ENCODE measurements at regions not wholly inside any gene's neighbourhood (a gene's known extent, or its start where the extent isn't known, plus 50 kb on each side); places are given as distances from the start of the nearest gene placed in this dataset.
"Not testable (repeated sequence)": the region's sequence is repeated elsewhere in the genome, so short reads cannot be mapped to it uniquely, and the experiment has no call there.

DNA sequence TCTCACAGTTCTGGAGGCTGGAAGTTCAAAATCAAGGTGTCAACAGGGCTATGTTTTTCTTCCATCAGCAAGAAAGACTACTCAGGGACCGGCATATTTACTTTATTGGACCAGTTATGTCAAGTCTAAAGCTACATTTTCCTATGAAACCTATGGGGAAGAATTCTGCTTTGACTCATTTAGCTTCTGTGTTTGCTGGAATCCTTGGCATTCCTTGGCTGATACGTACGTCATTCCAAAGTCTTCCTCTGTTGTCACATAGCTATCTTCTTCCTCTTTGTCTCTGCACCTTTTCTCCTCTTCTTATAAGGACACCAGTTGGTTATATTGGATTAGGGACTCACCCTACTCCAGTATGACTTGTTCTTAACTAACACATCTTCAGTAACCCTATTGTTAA is 137.4 kb upstream of the FBXO11 start:
- no peak for DNase-seq (ENCODE audit: low read depth)

DNA sequence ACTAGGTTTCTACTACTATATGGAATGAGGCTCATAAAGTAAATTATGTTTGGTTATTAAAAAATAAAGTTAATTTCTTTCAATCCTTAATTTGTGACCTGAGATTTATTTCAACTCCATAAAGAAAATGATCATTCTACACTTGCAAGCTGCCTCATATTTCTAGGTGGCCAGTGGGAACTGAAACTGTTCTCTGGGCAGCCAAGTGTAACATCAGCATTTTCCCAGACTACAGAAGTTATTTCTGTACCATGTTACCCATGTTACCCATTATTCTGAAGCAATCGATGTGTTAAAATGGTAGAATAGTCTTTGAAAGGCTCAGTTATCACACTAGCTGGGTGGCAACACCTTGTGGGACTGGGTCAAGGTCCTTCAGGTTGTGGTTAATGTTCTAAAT is 139.3 kb upstream of the FBXO11 start:
- no peak for DNase-seq (ENCODE audit: low read depth)

DNA sequence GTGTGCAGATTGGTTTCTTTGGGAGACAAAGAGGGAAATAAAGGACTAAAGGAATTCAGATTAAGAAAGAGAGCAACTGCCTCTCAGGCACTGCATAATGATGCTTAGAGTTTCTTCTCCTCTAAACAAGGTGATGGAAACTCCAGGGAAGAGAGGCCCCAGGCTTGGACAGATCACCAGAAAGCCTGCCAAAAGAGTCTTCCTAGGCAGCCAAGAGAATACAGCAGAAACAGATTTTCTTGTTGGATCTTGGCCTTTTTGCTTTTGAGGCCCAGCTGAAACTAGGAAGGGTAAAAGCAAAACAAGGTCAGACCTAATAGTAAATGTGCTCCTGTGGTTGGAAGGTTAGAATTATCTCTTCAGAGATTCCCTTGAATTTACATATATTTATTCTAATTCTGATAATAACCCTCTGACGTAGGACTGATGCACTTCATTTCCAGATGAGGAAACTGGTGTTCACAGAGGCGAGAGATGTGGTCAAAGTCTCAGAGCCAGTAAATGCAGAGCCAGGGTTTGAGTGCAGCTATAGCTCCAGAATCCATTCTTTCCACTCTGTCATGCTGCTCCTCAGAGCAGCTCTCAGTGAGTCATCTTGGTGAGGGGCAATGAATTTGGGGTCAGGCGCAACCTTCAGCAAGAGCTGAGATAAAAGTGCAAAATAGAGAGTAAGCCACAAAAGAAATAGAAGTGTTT is 142.3 kb upstream of the FBXO11 start:
- no peak for DNase-seq (ENCODE audit: low read depth)

DNA sequence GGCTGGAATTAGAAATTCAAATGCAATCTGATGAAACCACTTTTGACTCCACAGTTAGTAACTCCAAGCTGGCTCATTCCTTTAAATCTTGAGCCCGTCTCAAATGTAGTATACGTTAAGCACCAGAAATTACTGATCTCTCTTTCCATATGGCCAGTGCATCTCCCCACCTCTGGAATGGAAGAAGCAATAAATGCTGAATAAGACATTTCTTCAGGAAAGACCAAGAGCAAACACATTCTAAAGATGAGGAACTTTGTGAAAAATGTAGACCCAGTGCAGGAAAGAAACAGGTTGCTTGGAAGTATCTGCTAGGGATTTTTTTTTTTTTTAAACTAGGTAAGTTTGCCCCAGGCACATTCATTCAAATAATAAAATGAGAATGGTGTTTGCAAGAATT is 143.1 kb upstream of the FBXO11 start:
- DNase-seq (ENCODE audit: low read depth): no peak

DNA sequence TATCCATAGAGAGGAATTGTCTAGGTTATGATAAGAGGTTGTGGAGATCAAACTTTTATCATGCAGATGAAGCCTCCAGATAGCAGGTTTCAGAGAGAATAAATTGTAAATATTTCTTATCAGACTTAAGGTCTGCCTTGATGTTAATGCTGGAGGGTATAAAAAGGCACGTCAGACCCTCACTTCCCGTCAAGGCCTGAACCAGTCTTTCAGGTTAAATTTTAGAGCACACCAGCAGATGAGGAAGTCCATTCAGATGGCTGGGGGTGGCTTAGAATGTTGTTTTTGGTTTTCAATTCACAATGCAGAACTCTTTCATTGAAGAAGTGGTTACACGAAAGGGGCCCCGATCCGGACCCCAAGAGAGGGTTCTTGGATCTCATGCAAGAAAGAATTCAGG is 144.4 kb upstream of the FBXO11 start:
- DNase-seq (ENCODE audit: low read depth): no peak

DNA sequence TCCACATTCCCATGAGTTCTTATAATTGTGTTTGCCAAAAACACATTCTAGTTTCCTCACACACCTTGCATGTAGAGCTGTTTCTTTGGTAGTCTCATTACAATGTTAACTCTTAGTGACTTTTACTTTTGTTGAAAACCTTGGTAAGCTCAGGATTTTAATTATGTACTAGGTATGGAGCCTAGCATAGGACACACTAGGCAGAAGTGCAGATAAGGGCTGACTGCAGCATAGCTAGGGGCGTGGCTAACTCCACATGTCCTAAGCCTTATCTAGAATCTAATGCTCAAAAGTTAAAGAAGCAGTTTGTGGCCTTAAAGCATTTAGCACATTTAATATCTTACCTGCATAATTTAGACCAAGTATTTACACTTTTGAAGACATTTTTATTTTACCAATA is 153.7 kb upstream of the FBXO11 start:
- DNase-seq (ENCODE audit: low read depth): no peak

DNA sequence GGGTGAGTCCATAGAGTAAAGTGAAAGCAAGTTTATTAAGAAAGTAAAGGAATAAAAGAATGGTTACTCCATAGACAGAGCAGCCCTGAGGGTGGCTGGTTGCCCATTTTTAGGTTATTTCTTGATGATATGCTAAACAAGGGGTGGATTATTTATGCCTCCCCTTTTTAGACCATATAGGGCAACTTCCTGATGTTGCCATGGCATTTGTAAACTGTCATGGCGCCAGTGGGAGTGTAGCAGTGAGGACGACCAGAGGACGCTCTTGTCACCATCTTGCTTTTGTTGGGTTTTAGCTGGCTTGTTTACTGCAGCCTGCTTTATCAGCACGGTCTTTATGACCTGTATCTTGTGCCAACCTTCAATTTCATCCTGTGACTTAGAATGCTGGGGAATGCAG is 155.4 kb upstream of the FBXO11 start:
- DNase-seq (ENCODE audit: low read depth): not testable (repeated sequence)

DNA sequence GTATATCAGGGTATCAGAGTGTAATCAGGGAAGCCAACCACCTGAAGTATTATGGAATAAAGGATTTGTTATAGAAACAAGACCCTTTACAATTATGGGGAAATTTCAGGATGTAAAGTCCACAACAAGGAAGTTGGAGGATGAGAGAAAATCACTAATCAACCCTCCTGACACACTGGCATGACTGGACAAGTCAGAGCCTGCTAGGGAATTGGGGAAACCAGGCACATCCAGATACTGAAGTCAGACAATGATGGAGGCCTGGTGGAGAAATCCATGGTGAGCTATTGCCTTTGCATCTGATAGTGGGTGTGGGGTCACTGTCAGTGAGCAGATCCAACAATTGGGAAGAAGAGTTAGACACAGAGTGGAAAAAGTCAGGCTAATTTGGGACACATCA is 158.8 kb upstream of the FBXO11 start:
- DNase-seq (ENCODE audit: low read depth): no peak

DNA sequence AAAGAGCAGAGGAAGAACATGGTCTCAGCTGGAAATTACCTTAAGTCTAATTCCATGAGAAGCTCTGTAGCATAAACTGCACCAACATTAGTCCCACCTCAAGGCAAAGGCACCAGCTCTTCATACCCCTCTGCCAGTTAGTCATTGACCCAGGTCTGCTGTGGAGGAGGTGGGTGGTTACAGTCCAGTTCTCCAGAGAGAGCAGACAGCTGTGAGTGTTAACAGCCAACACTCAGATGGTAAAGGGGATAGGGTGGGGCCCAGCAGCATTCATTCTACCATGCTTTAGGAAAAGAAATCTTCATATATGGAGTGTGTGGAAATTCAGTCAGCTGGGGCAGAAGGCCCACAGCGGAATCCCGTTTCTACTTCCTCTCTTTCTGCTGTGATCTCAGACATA is 159.7 kb upstream of the FBXO11 start:
- no peak for DNase-seq (ENCODE audit: low read depth)

DNA sequence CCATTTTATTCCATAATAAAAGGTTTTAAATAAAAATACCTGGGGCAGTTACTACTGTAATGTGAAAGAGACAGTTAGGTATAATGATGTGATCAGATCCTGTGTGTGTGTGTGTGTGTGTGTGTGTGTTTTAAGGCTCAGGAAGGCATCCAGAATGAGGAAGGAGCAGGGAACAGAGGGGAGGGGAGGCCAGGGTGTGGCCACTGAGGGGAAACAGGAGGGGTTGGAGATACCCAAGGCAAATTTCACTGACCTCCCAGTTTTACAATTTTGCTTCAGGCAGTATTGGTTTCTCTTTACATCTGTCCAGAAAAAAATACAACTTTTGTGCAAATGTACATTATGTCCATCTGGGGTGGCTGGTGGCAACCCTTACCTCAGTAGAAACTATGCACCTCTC is 163.5 kb upstream of the FBXO11 start:
- DNase-seq (ENCODE audit: low read depth): no peak

DNA sequence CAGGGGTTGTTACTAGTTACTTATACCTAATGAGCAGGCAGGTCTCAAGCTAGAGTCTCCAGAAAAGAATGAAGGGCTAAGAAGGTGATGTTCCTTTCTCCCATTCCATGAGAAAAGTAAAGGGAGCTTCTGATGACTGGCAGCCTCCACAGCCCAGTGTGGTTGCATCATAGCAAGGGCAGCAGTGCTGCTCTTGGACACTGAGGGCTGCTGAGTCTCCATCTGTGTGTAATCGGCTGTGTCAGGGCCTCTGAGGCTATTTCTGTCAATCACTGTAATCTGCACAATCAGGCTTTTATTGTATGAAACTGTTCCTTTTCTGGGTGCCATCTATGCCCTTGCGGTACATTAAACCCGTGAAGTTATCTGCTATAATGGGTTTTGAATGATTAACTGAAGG is 164.1 kb upstream of the FBXO11 start:
- DNase-seq (ENCODE audit: low read depth): no peak

DNA sequence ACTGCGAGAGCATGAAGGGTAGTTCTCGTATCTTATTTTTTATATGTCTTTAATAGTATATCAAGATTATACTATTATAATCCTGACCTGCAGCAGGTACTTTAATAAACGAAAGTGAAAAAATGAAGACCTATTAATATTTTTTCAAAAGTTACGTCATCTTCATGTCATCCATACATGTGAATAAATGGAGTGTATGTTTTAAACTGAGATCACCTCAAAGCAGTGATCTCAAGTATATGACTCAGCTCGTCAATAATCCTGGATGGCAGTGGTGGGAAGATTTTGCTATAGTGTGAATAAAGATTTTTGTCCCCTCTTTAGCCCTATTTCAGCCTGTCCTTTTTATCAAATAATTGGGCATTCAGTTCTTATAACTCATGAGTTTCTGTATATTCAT is 166.3 kb upstream of the FBXO11 start:
- DNase-seq (ENCODE audit: low read depth): no peak

DNA sequence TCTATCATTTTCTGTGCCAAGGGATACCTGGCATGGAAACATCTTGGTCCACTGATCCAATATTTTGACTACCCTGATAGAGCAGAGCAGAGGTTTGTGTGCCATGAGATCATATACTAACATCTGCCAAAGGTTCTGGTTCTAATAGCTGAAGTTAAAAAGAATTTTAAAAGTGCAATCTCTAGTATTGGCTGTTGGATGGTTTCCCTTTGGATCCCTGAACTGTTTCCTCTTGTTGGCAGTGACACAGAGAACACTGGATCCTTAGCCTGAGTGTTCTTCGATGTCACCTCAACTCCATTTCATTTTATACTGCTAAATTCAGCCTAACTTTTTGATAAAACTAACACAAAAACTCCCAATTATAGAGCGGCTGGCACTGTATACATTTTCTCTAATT is 169.3 kb upstream of the FBXO11 start:
- no peak for DNase-seq (ENCODE audit: low read depth)

DNA sequence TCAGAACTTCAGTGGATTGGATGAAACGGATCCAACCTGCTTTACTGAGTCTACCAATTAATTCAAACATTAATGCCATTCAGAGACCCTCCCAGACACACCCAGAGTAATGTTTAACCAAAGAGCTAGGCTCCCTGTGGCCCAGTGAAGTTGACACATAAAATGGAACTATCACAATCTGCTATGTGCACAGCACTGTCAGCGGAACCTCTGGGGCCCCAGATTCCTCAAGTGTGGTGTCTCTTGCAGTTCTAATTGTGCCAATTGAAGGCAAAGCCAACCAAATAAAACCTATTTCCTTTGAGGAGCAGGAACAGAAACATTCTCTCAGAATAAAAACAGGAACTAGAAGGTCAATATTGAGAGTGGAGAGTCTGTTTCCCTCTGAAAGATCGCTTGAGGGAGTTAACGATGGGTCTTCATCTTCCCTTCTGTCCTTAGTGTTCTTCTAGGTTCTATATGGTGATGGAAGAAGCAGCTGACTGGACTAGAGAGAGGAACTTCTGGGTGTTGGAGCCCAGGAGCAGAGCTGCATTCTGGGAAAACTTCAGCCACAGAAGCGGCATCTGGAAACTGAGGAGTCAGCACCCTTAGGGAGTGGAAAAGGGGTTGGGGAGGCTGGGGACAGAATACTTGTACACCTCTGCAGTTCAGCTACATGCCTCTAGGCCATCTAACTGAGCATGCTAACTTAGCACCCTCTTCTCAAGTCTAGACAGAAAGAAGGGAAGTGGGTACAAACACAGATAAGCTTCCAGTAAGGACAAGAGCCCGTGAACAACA is 174.4 kb upstream of the FBXO11 start:
- no peak for DNase-seq (ENCODE audit: low read depth)

DNA sequence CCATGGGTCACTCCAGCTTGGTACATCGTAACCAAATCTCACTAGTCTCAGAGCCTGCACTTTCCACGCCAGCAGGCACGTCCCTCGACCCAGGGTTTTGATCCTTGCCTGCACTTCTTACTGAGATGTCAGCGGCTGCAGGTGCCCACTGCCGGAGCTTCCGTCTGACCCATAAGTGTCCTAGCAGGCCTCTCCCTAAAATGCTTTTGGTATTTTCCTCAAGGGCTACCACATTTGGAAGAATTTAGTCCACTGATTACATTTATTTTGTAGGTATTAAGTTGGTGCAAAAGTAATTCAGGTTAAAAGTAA is 175.0 kb upstream of the FBXO11 start:
- no peak for DNase-seq (ENCODE audit: low read depth)

DNA sequence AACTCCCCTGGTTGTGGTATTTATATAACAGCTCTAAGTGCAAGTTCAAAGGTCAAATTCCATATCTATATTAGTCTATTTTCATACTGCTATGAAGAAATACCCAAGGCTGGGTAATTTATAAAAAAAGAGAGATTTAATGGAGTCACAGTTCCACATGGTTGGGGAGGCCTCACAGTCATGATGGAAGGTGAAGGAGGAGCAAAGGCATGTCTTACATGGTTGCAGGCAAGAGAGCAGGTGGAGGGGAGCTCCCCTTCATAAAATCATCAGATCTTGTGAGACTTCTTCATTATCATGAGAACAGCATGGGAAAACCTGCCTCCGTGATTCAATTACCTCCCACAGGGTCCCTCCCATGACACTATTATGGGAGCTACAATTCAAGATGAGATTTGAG is 179.6 kb upstream of the FBXO11 start:
- no peak for DNase-seq (ENCODE audit: low read depth)

DNA sequence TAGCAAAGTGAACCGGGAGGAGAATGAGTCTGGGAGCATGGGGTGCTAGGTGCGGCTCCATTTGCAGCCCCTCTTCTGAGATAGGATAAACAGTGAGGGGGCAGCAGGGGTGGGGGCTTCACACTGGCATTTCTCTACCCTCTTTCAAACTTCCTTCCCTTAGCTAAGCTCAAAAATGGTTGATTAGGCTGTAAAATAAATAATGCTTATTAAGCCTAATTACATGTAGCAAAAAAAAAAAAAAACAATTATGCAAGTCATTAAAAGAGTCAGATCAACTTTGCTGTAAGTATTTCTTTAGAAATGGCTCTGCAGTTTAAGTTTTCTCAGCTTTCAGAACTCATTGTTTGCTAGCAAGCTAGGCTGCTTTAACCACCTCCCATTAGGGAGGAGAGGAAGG is 182.7 kb upstream of the FBXO11 start:
- no peak for DNase-seq (ENCODE audit: low read depth)

DNA sequence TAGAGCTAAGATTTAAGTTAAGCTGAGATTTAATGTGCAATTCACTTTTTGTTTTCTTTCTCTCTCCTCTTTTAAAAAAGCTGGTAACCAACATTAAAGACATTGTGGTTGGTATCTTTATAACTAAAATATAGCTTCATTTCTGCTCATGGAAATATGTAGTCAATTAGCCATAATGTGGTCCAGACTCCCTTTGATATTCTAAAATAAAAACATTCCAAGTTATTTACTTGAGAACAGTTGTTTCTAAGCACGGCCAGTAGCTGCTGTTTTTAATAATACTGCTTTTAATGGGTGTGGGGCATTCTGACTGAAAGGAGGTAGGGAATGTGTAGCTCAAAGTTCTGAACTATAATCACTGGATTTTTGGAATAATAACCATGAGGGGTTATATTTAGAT is 183.3 kb upstream of the FBXO11 start:
- no peak for DNase-seq (ENCODE audit: low read depth)

DNA sequence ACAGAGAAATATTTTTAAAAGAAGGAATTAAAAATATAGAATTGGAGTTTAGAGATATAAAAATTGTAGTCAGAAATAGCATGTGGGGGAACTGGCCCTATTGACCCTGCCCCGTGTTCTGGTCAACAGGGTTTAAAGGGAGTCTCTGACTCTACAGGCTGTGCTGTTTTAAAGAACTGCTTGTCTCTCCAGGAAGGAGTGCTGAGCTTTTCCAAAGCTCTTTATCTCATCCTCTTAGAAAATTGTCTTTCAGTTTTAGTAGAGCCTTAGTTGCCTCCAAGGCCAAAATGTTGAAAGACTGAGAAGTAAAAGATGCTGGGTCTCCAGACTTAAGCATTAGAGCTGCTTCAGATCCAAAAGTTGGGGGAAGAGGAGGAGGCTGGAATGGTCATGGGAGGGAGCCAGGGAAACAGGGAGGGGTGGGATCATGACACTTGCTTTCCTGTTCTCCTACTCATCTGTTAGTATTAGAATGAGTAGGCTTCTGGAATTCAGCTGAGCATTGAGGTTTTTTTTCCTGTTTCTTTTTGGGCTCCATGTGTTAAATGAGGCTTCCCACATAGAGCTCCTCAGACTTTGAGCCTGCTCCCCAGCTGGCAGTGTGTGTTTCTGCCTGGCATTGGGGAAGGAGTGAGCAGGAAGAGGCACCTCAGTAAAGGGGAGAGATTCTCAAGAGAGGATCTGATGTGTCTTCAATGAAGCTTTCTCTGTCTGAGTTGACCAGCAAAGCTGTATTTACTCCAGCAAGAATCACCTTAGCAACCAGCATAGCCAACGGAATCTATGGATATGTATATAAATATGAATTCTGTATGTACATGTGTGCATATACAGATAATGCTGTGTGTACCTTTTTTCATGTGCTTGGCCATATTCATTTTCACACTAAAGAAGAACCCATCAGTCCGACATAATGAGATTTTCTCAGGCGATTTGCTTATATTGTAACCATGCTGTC is 186.8 kb upstream of the FBXO11 start:
- DNase-seq (ENCODE audit: low read depth): no peak

DNA sequence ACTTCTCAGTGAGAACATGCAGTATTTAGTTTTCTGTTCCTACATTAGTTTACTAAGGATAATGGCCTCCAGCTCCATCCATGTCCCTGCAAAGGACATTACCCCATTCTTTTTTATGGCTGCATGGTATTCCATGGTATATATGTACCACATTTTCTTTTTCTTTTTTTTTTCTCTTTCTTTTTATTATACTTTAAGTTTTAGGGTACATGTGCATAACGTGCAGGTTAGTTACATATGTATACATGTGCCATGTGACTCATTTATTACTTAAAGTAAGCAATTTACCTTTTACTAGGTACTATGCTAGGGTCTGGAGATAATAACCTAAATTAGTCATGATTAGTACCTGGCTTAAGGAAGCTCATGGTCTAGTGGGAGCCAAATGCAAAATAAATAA is 190.5 kb upstream of the FBXO11 start:
- DNase-seq (ENCODE audit: low read depth): not testable (repeated sequence)

DNA sequence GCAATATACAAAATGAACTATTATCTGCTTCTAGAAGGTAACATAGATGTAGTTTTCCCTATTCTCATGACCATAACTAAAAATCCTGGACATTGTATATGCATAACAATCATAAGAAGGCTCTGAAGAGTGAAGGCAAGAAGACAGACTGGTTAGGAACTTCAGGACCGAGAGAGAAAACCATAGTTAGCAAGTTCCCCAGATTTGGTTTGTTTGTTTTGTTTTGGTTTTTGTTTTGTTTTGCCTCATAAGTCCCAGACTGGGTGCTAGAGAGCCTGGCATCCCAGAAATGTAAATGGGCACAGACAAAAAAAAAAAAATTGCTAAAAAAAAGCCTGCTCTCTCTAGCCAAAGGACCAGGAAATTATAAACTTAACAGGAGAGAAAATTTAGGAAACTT is 192.2 kb upstream of the FBXO11 start:
- DNase-seq (ENCODE audit: low read depth): no peak

DNA sequence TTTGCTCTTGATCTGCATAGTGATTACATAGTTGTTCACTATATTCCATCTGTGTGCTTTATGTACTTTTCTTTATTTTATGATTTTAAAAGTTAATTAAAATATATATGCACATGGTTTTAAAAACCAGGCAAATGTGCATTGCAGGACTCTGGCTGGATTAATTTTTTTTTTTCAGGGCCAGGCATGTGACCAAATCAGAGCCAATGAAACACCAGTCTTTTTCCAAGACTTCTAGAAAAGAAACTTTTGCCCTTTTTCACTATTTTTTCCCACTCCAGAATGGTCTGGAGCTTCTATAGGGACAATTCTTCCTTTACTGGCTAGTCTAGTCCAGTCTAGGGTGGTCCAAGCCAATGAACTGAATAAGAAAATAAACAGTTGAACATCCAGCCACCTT is 198.1 kb upstream of the FBXO11 start:
- DNase-seq (ENCODE audit: low read depth): no peak

DNA sequence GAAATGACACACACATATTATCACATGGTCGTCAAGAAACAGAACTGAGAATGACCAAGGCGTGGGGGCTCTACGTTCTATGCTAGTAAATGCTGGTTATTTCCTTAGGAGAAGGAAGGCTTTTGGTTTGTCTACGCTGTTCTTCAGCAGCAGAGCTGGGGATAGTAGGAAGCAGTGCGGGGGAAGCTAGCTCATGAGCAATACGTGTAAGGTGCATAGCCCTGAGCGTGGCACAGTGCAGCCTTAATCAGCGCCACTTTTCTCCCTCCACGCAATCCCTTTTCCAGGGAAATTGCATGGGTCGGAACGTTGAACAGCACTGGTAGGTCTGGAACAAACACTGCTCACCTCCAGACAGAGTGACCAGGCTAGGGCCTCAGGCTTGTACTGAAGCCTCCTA is 199.6 kb upstream of the FBXO11 start:
- DNase-seq (ENCODE audit: low read depth): no peak
